ENCODE measurements at regions not wholly inside any gene's neighbourhood (a gene's known extent, or its start where the extent isn't known, plus 50 kb on each side); places are given as distances from the start of the nearest gene placed in this dataset.

- no peak for DNase-seq
Observed at GRCh38 chr21:35635261-35635660, 425.1 kb downstream of the SETD4 start.

DNA sequence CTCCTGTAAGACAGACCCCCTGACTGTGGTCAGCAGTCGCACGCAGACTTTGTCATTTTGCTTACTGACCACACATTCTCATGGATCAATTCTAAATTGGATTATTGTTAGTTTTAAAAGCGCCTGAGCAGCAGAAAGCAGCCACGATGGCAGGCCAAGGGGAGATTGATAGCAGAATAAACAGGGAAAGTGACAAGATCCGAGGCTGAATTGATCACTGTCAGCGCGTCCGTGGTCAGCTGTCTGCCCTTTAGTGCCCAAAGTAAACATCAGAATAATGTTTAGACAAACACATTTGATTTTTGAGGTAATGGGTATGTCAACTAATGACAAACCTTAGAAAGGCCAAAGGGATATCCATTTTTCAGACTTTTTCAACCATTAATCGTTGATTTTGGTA lies 426.8 kb downstream of the SETD4 start:
- DNase-seq, result no peak

GRCh38 chr21:35632711-35633110 lies 427.6 kb downstream of the SETD4 start:
- no peak for DNase-seq

- DNase-seq, result no peak
Observed at GRCh38 chr21:35628316-35628715, 432.0 kb downstream of the SETD4 start.

DNA sequence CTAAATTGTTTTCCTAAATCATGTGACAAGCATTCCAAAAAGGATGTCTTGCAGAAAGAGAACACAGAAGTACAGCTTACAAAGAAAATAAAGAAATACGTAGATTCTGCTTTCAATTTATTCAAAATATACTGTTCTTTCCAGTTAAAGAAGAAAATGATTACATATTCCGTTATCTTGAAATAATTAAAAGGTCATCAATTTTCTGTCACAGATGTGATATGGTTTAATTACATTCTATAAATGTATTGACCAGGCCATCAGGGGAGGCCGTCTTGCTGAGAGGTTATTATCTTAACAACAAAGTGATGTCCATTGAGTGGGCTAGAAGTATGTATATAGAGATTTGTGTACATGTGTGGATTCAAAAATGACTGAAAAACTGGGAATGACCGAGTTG lies 432.9 kb downstream of the SETD4 start:
- DNase-seq, result no peak

DNA sequence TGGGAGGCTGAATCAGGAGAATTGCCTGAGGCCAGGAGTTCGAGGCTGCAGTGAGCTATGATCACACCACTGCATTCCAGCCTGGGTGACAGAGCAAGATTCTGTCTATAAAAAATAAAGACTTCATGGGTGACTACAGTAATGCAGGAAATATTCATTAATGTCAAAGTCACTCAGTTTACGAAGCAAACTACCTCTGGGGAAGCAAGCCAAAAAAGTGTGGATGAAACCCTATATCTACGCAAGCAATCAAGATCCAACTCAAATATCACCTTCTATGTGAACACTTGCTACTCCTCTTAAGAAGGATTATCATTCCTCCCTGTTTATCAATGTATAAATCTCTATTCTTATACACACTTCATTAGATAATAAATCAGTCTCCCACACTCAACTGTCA lies 434.8 kb downstream of the SETD4 start:
- no peak for DNase-seq

- no peak for DNase-seq
Observed at GRCh38 chr21:35624901-35625300, 435.4 kb downstream of the SETD4 start.

DNA sequence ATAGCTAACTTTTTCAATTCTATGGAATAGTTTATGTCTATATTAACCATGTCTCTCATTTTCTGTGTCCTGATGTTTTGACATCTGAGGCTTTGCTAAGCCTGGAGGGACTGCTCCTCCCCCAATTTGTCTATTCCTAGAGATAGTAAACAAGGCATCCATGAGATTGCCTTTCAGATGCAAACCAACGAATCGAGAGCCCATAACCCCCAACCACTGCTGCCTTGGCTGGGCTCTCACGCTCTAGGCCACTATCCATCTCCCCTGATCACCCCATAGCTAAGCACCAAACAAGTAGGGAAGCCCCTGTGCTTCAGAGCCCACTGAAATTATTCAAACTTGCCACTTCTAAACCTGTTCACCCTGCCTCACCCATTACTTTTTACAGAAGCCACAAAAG lies 437.7 kb downstream of the SETD4 start:
- no peak for DNase-seq

GRCh38 chr21:35619184-35619583 lies 441.1 kb downstream of the SETD4 start:
- DNase-seq, result no peak

DNA sequence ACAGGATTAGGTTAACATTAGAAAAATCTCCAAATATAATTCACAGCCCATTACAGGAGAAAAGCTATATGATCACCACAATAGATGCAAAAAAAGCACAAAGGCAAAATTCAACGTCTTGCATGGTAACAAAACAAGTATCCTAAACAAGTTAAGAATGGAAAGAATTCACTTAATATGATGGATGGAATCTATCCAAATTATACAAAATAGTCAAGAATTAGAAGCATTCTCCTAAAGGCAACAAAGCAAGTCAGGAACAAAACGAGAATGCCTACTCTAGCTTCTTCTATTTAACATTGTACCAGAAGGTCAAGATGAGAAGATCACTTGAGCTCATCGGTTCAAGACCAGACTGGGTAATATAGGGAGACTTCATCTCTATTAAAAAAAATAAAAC lies 442.8 kb downstream of the SETD4 start:
- DNase-seq, result no peak

- DNase-seq, result no peak
Observed at GRCh38 chr21:35616090-35616489, 444.2 kb downstream of the SETD4 start.

DNA sequence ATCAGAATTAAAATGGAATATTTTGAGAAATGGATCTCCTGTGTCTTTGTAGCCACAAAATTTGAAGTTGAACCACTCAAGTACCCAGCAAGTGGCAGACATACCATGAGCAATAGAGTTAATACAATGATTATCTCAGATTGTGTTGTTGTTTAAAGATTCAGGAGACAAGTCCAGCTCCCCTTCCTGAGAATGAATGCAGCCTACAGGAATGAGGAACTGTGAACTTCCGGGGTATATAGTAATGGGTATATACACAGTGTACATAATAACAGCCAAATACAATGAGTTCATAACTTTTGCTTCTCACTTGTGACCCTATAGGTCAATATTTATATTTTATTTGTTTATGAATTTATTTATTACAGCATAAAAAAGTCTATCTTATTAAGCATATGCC lies 445.0 kb downstream of the SETD4 start:
- no peak for DNase-seq

- no peak for DNase-seq
Observed at GRCh38 chr21:35614396-35614921, 445.9 kb downstream of the SETD4 start.

GRCh38 chr21:35611708-35612132 lies 448.6 kb downstream of the SETD4 start:
- DNase-seq, result no peak

GRCh38 chr21:35609263-35609662 lies 451.1 kb downstream of the SETD4 start:
- DNase-seq, result no peak

DNA sequence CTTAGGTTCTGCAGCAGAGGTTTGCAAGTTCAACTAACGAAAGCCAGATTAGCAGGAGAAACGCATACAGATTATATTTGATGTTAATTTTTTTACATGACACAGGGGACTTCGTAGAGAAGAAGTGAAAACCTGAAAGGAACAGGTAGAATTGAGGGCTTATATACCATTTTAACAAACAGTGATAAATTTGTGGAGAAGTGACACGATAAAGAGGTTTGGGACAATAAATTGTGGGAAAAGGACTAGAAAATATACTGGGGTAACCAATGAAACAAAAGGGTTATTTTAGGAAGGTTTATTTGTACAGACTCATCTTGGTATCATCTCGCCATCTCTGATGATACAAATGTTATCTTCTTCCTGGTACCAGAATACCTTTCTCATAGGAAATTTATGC lies 452.9 kb downstream of the SETD4 start:
- no peak for DNase-seq

DNA sequence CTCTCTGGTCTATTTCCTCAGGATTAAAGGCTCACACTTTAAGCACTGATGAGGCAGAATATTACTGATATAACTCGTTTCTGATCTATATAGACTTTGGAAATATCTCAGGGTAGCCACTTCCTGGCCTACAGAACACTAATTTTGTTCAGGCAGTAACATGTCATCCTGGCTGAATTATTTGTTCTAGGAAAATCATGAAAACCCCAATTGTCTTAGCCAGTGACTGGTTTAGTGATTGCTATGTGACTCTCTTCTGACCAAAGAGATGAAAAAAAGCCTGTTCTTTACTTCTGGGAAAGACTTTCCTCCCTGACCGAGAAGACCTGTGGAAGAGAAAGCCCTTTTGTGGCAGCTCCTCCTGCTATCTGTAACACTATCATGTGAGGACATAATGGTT lies 453.7 kb downstream of the SETD4 start:
- DNase-seq, result no peak

- DNase-seq, result no peak
Observed at GRCh38 chr21:35606146-35606545, 454.2 kb downstream of the SETD4 start.

DNA sequence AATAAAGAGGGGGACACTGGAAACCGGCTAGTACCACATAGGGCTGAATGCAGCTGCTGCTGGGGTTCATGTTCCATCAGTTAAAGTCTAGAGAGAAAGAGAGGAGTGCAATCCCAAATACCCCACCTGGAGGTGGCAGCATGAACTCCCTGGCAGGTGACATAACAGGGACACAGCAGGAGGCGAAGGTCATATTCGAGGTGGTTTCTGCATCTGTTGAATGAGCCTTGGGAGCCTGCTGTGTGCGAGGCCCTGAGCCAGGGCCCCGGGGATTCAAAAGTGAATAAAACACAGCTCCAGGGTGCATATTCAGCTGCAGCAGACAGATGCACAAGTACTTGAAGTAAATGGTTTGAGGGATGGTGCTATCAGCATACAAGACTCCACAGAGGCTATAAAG lies 456.8 kb downstream of the SETD4 start:
- no peak for DNase-seq

DNA sequence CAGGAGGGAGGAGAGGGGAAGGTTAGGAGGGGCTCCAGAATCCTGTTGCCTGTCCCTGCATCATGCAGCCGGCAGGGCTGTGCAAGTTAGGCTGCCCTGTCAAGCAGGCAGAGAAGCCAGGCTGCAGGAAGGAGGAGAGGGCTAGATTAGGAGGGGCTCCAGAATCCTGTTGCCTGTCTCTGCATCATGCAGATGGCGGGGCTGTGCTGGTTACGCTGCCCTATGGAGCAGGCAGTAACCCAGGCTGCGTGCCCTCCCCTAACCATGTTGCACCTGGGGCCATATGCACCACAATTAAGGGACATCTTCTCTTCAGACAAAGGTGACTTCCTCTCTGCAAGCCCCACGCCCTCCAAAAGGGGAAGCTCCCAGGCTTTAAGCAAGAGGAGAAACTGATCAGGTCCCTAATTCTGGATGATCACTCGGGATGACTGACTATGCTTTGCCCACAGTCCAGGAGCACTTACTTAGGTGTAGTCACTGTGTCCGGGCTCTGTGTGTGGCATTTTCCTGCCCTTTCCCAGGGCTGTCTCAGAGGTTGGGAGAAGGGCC lies 457.4 kb downstream of the SETD4 start:
- no peak for DNase-seq

DNA sequence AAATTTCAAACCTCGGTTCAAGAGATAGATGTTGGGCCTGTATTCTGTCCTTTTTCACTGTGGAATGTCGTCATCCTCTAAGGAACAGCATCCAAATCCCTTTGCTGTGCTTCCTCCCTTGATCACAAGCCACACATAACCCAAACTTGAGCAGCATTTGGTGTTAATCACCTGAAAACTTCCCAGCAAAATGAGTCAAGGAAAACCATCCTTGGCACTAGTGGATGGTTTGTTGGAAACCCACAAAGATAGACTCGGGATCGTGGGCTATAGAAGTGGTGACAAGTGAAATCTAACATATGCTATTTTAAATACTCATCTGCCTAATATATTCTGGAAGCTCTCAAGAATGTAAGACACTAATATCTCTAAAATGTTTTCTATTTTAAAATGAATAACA lies 459.1 kb downstream of the SETD4 start:
- DNase-seq, result no peak

DNA sequence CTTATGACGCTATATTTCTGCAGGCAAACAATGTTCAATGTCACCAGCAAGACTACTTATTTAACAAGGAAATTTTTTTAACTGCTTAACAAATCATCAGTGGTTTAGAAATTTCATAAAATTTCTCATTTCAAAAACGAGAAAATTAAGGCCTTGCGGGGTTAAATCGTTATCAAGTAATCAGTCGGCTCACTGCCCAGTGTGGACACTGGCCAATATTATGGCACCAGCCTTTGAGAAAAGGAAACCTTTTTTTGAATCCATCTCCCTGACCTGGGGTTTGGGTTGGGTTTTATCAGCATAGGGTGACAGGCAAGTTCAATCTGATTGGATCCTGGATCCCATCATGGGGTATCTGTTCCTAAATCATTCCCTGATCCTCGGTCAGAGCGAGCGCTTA lies 461.2 kb downstream of the SETD4 start:
- no peak for DNase-seq

GRCh38 chr21:35597750-35598339 lies 462.5 kb downstream of the SETD4 start:
- DNase-seq, result no peak

- no peak for DNase-seq
Observed at GRCh38 chr21:35594905-35595304, 465.4 kb downstream of the SETD4 start.

GRCh38 chr21:35593000-35593502 lies 467.3 kb downstream of the SETD4 start:
- no peak for DNase-seq
